ENCODE measurements at regions not wholly inside any gene's neighbourhood (a gene's known extent, or its start where the extent isn't known, plus 50 kb on each side); places are given as distances from the start of the nearest gene placed in this dataset.

DNA sequence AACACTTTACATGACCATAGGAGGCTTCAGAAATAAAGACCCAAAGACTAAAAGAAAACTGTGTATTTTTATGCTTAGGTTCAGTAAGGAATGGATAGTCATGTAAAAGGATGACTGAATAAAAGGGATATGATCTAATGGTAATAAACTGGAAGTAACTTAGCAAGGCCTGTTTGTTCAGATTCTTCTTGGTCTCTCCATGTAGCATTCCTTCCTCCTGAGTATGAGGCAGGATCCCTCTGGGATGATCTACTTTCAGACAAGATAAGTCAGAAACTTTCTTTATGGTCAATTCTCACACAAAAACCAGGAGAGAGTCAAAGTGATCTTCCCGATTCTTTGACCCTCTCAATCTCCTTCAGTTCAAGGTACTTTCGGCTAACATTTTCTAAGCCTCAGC, 340.8 kb upstream of the DCBLD2 start:
- WGBS (ENCODE audit: insufficient coverage, insufficient read length), result no CpG with 5 or more reads among the region's 2 CpGs
- no peaks in the 10 kb centered on the region for H3K9me3 ChIP-seq (ENCODE audit: control insufficient read depth, insufficient read depth, low read length)
- no peak for DNase-seq (ENCODE audit: low read depth, low spot score)
- H3K4me1 ChIP-seq (ENCODE audit: control insufficient read depth, insufficient read depth, low read length), result no peaks in the 10 kb centered on the region
- H3K27ac ChIP-seq (ENCODE audit: low read length), result no peak overlapping the region
- no peaks in the 10 kb centered on the region for H3K36me3 ChIP-seq (ENCODE audit: control insufficient read depth, insufficient read depth, low read length)
- no peaks in the 10 kb centered on the region for H3K27me3 ChIP-seq (ENCODE audit: control insufficient read depth, insufficient read depth, low read length)
- no peak overlapping the region for H3K4me3 ChIP-seq (ENCODE audit: low read length)

DNA sequence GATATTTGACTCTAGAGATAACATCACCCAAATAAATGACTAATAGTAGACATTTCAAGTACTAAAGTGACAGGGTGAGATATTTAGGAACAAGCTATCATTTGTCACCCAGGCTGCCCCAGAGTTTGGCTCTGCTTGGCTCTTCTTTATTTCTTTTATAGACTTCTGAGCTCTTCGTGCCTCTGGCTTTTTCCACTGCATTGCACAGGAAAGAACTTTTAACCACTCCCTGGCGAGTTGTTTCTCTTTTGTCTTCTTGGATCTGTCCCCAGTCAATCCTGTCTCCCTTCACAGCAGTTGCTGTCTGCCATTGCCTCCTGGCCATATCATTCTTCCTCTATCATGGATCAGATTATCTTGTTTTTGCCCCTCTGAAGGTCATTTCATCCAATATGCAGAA, 339.2 kb upstream of the DCBLD2 start:
- Histone ChIP-seq H3K4me1 (ENCODE audit: control insufficient read depth, insufficient read depth, low read length) (no peaks in the 10 kb centered on the region), H3K9me3 (ENCODE audit: control insufficient read depth, insufficient read depth, low read length) (no peaks in the 10 kb centered on the region), H3K27me3 (ENCODE audit: control insufficient read depth, insufficient read depth, low read length) (no peaks in the 10 kb centered on the region), H3K36me3 (ENCODE audit: control insufficient read depth, insufficient read depth, low read length) (no peaks in the 10 kb centered on the region), H3K27ac (ENCODE audit: low read length) (no peak overlapping the region), H3K4me3 (ENCODE audit: low read length) (no peak overlapping the region)
- no peak for DNase-seq (ENCODE audit: low read depth, low spot score)
- no CpG with 5 or more reads among the region's 2 CpGs for WGBS (ENCODE audit: insufficient coverage, insufficient read length)

DNA sequence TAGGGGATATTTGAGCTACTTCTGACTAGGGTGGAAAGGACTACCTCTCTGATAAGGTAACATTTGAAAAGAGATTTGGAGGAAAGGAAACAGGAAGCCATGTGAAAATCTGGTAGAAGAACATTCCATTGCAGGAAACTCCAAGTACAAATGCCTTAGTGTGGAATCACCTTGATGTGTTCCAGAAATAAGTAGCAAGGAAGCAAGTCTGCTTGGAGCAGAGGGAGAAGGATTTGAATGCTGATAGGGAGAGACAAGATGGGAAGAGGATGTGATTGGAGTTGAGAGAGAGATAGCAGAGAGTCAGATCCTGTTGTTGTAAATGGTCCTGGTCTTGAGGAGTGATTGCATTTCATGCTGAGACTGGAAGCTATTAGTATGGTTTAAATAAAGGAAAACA, 335.1 kb upstream of the DCBLD2 start:
- Histone ChIP-seq H3K4me1 (ENCODE audit: control insufficient read depth, insufficient read depth, low read length) (no peaks in the 10 kb centered on the region), H3K36me3 (ENCODE audit: control insufficient read depth, insufficient read depth, low read length) (no peaks in the 10 kb centered on the region), H3K27ac (ENCODE audit: low read length) (no peak overlapping the region), H3K4me3 (ENCODE audit: low read length) (no peak overlapping the region), H3K9me3 (ENCODE audit: control insufficient read depth, insufficient read depth, low read length) (no peaks in the 10 kb centered on the region), H3K27me3 (ENCODE audit: control insufficient read depth, insufficient read depth, low read length) (no peaks in the 10 kb centered on the region)
- no peak for DNase-seq (ENCODE audit: low read depth, low spot score)

DNA sequence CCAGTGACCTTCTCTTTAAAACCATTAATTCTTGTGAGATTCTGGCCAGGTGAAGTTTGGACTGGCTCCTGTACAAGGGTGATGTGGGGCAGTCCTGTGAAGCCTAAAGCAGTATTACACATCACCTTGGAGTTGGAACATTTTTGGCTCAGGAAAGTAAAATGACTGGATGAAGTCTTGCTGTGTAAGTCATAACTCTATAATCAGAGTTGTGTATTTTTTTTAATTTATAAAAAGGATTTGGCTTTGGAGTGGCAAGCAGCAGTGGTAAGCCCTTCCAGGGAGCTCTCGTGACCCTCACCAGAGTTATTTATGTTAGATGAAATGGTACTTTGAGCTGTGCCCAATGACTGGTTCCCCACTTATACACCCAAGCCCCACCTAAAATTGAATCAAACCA, 331.2 kb upstream of the DCBLD2 start:
- Histone ChIP-seq H3K4me3 (ENCODE audit: low read length) (no peak overlapping the region), H3K36me3 (ENCODE audit: control insufficient read depth, insufficient read depth, low read length) (no peaks in the 10 kb centered on the region), H3K9me3 (ENCODE audit: control insufficient read depth, insufficient read depth, low read length) (no peaks in the 10 kb centered on the region), H3K4me1 (ENCODE audit: control insufficient read depth, insufficient read depth, low read length) (no peaks in the 10 kb centered on the region), H3K27me3 (ENCODE audit: control insufficient read depth, insufficient read depth, low read length) (no peaks in the 10 kb centered on the region), H3K27ac (ENCODE audit: low read length) (no peak overlapping the region)
- no peak for DNase-seq (ENCODE audit: low read depth, low spot score)
- WGBS (ENCODE audit: insufficient coverage, insufficient read length), result no CpG with 5 or more reads among the region's 1 CpG

DNA sequence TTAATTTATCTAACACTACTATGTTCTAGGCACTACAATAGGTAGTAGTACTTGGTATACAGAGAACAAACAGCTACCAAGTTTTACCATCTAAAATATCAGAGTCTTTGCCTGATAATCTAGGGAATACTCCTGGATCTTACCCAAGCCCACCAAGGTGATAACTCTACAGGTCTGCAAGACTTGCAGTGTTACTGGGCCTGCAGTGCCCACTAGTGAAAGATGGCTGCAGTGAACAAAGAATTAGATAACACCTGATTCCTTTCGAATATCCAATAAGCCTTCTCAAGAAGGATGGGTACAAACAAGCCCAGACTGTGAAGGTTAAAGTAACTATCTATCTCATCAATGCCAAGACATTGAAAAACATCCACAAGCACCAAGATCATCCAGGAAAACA, 317.0 kb upstream of the DCBLD2 start:
- no peak for DNase-seq (ENCODE audit: low read depth, low spot score)
- WGBS (ENCODE audit: insufficient coverage, insufficient read length), result no CpG with 5 or more reads among the region's 1 CpG
- Histone ChIP-seq H3K27ac (ENCODE audit: low read length) (no peak overlapping the region), H3K36me3 (ENCODE audit: control insufficient read depth, insufficient read depth, low read length) (no peaks in the 10 kb centered on the region), H3K9me3 (ENCODE audit: control insufficient read depth, insufficient read depth, low read length) (no peaks in the 10 kb centered on the region), H3K4me1 (ENCODE audit: control insufficient read depth, insufficient read depth, low read length) (no peaks in the 10 kb centered on the region), H3K27me3 (ENCODE audit: control insufficient read depth, insufficient read depth, low read length) (no peaks in the 10 kb centered on the region), H3K4me3 (ENCODE audit: low read length) (no peak overlapping the region)

DNA sequence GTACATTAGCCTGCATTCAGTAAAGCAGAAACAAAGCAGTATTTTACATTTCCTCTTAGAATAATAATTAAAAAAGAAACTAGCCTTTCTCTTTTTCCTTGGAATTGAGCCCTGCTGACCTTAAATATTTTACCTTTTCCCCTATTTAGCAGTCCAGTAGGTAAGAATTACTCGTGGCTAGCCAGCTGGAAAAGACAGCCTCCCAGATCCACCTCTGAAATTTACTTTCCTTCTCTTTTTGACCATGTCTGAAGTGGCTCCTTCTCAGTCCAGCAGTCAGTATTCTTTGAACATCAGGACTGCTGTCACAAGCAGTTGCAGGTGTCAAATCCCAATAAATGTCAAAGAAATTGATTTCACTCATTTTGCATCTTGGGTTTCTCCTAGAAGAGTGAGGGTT, 311.5 kb upstream of the DCBLD2 start:
- Histone ChIP-seq H3K36me3 (ENCODE audit: control insufficient read depth, insufficient read depth, low read length) (no peaks in the 10 kb centered on the region), H3K4me3 (ENCODE audit: low read length) (no peak overlapping the region), H3K27ac (ENCODE audit: low read length) (no peak overlapping the region), H3K9me3 (ENCODE audit: control insufficient read depth, insufficient read depth, low read length) (no peaks in the 10 kb centered on the region), H3K27me3 (ENCODE audit: control insufficient read depth, insufficient read depth, low read length) (no peaks in the 10 kb centered on the region), H3K4me1 (ENCODE audit: control insufficient read depth, insufficient read depth, low read length) (no peaks in the 10 kb centered on the region)
- no CpG with 5 or more reads among the region's 1 CpG for WGBS (ENCODE audit: insufficient coverage, insufficient read length)
- no peak for DNase-seq (ENCODE audit: low read depth, low spot score)

DNA sequence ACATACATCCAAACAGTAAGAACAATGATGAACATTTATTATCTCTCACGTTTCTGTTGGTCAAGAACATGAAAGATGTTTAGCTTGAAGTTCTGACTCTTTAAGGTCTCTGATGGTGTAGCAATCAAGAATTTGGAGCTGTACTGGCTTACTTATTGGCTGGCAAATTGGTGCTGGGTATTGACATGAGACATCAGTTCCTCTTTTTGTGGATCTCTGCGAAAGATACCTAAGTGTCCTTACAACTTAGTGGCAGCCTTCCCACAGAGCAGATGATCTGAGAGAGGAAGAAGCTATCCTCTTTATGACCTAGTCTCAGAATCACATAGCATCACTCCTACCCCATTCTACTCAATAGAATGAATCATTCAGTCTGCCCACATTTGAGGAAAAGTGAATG, 309.8 kb upstream of the DCBLD2 start:
- Histone ChIP-seq H3K4me3 (ENCODE audit: low read length) (no peak overlapping the region), H3K27me3 (ENCODE audit: control insufficient read depth, insufficient read depth, low read length) (no peaks in the 10 kb centered on the region), H3K36me3 (ENCODE audit: control insufficient read depth, insufficient read depth, low read length) (no peaks in the 10 kb centered on the region), H3K9me3 (ENCODE audit: control insufficient read depth, insufficient read depth, low read length) (no peaks in the 10 kb centered on the region), H3K27ac (ENCODE audit: low read length) (no peak overlapping the region), H3K4me1 (ENCODE audit: control insufficient read depth, insufficient read depth, low read length) (no peaks in the 10 kb centered on the region)
- DNase-seq (ENCODE audit: low read depth, low spot score), result no peak
- no CpG with 5 or more reads among the region's 2 CpGs for WGBS (ENCODE audit: insufficient coverage, insufficient read length)

DNA sequence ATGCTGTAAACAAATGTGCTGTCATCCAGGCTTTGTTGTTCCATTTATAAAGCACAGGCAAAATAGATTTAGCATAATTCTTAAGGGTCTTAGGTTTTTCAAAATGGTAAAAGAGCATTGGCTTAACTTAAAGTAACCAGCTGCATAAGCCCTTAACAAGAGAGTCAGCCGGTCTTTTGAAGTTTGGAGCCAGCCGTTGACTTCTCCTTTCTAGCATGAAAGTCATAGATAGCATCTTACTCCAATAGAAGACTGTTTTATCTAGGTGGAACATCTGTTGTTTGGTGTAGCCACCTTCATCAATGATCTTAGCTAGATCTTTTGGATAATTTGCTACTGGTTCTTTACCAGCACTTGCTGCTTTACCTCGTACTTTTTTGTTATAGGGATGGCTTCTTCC, 297.5 kb upstream of the DCBLD2 start:
- WGBS (ENCODE audit: insufficient coverage, insufficient read length), result no CpG with 5 or more reads among the region's 3 CpGs
- Histone ChIP-seq H3K4me3 (ENCODE audit: low read length) (no peak overlapping the region), H3K9me3 (ENCODE audit: control insufficient read depth, insufficient read depth, low read length) (no peaks in the 10 kb centered on the region), H3K27me3 (ENCODE audit: control insufficient read depth, insufficient read depth, low read length) (no peaks in the 10 kb centered on the region), H3K4me1 (ENCODE audit: control insufficient read depth, insufficient read depth, low read length) (no peaks in the 10 kb centered on the region), H3K36me3 (ENCODE audit: control insufficient read depth, insufficient read depth, low read length) (no peaks in the 10 kb centered on the region), H3K27ac (ENCODE audit: low read length) (no peak overlapping the region)
- DNase-seq (ENCODE audit: low read depth, low spot score), result no peak

DNA sequence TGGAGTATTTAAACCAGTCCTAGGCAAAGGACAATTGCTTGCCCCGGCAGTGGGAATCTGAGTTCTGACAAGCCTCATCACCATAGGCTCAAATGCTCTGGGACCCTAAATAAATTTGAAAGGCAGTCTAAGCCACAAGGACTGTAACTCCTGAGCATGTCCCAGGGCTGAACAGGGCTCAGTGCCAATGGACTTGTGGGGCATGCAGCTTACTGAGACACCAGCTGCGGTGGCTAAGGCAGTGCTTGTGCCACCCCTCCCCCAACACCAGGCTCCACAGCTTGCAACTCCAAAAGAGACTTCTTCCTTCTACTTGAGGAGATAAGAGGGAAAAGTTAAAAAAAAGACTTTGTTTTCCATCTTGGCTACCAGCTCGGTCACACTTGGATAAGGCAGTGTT, 289.7 kb upstream of the DCBLD2 start:
- no peak for DNase-seq (ENCODE audit: low read depth, low spot score)
- H3K27me3 ChIP-seq (ENCODE audit: control insufficient read depth, insufficient read depth, low read length), result no peaks in the 10 kb centered on the region
- H3K9me3 ChIP-seq (ENCODE audit: control insufficient read depth, insufficient read depth, low read length), result no peaks in the 10 kb centered on the region
- no peak overlapping the region for H3K27ac ChIP-seq (ENCODE audit: low read length)
- no CpG with 5 or more reads among the region's 3 CpGs for WGBS (ENCODE audit: insufficient coverage, insufficient read length)
- H3K4me3 ChIP-seq (ENCODE audit: low read length), result no peak overlapping the region
- no peaks in the 10 kb centered on the region for H3K36me3 ChIP-seq (ENCODE audit: control insufficient read depth, insufficient read depth, low read length)
- no peaks in the 10 kb centered on the region for H3K4me1 ChIP-seq (ENCODE audit: control insufficient read depth, insufficient read depth, low read length)

DNA sequence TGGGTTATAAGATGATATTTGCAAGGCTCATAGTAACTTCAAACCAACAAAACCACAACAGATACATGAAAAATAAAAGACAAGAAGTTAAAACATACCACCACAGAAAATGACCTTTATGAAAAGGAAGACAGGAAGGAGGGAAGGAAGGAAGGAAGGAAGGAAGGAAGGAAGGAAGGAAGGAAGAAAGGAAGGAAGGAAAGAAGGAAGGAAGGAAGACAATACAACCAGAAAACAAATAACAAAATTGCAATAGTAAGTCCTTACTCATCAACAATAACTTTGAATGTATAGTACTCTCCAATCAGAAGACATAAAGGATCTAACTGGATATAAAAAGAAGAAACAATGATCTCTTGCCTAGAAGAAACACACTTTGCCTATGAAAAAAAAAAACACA, 287.4 kb upstream of the DCBLD2 start:
- DNase-seq (ENCODE audit: low read depth, low spot score), result no peak
- Histone ChIP-seq H3K27ac (ENCODE audit: low read length) (no peak overlapping the region), H3K9me3 (ENCODE audit: control insufficient read depth, insufficient read depth, low read length) (no peaks in the 10 kb centered on the region), H3K4me3 (ENCODE audit: low read length) (no peak overlapping the region), H3K27me3 (ENCODE audit: control insufficient read depth, insufficient read depth, low read length) (no peaks in the 10 kb centered on the region), H3K36me3 (ENCODE audit: control insufficient read depth, insufficient read depth, low read length) (no peaks in the 10 kb centered on the region), H3K4me1 (ENCODE audit: control insufficient read depth, insufficient read depth, low read length) (no peaks in the 10 kb centered on the region)

DNA sequence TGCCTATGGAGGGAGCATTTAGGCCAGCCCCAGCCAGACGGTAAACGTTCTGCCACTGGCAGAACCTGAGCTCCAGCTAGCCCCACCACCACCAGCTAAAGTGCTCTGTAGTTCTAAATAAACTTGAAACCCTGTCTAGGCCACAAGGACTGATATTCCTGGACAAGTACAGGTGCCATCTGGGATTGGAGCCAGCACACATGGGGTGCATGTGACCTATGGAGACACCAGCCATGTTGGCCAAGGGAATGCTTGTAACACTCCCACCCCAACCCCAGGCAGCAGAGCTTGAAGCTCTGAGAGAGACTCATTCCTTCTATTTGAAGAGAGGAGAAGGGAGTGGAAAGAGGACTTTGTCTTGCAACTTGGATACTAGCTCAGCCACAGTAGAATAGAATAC, 284.5 kb upstream of the DCBLD2 start:
- H3K9me3 ChIP-seq (ENCODE audit: control insufficient read depth, insufficient read depth, low read length), result no peaks in the 10 kb centered on the region
- no peak for DNase-seq (ENCODE audit: low read depth, low spot score)
- no peaks in the 10 kb centered on the region for H3K27me3 ChIP-seq (ENCODE audit: control insufficient read depth, insufficient read depth, low read length)
- H3K36me3 ChIP-seq (ENCODE audit: control insufficient read depth, insufficient read depth, low read length), result no peaks in the 10 kb centered on the region
- WGBS (ENCODE audit: insufficient coverage, insufficient read length), result no CpG with 5 or more reads among the region's 2 CpGs
- H3K4me3 ChIP-seq (ENCODE audit: low read length), result no peak overlapping the region
- no peaks in the 10 kb centered on the region for H3K4me1 ChIP-seq (ENCODE audit: control insufficient read depth, insufficient read depth, low read length)
- no peak overlapping the region for H3K27ac ChIP-seq (ENCODE audit: low read length)
